SK-N-SH (cell line): ENCODE measurements at regions not wholly inside any gene's neighbourhood (a gene's known extent, or its start where the extent isn't known, plus 50 kb on each side); places are given as distances from the start of the nearest gene placed in this dataset.

ENCODE experiments used
- CTCF ChIA-PET: fragments of 300-600, 350-600 bp; formaldehyde crosslinking; extraction: SDS; loops from one replicate; lab custom pipeline; 2021; lab: Yijun Ruan, JAX
- POLR2A ChIA-PET: fragments of 350-600 bp; sonication (Branson Sonifier 250); formaldehyde crosslinking; extraction: SDS; loops from one replicate; lab custom pipeline; 2020; ENCODE audit warnings: antibody characterized with exemption, inconsistent platforms; lab: Yijun Ruan, JAX
- DNase-seq: peaks from one replicate; pipeline ENCODE4 v3.0.0; 2012
- H2AFZ ChIP-seq: fragments of 200-600 bp; sonication (generic); 2 replicates; pipeline ENCODE4 v1.8.1; 2016; ENCODE audit warnings: antibody characterized with exemption, mild to moderate bottlenecking, low read depth
- H3F3A ChIP-seq: fragments of 200-600 bp; sonication (generic); replicated peaks from 2 replicates; pipeline ENCODE3; 2016; ENCODE audit warnings: antibody characterized with exemption, mild to moderate bottlenecking; ENCODE audit not compliant: insufficient read depth
- H3K27ac ChIP-seq, 2 experiments: fragments of 200-500 bp in 1 of 2; fragments of 200-600 bp in 1 of 2; sonication (Bioruptor generic) in 1 of 2; sonication (generic), shearing (Covaris generic) in 1 of 2; 2 replicates each; pipeline versions ENCODE4 v1.5.1 to v1.6.1; 2014 to 2016; ENCODE audit warnings: low read depth in 2 of 2, inconsistent platforms in 1 of 2, low read length in 1 of 2, mild to moderate bottlenecking in 1 of 2, mixed read lengths in 1 of 2
- H3K27me3 ChIP-seq: fragments of 200-600 bp; sonication (generic), shearing (Covaris generic); 2 replicates; pipeline ENCODE4 v1.6.1; 2016; ENCODE audit warnings: mixed run types; ENCODE audit not compliant: insufficient read depth
- H3K36me3 ChIP-seq, 2 experiments: fragments of 200-500 bp in 1 of 2; fragments of 200-600 bp in 1 of 2; sonication (Bioruptor generic) in 1 of 2; sonication (generic) in 1 of 2; replicated peaks in 1 of 2; 2 replicates each; pipeline versions ENCODE3 to v1.5.1; 2014 to 2016; ENCODE audit warnings: low read length in 1 of 2, mild to moderate bottlenecking in 1 of 2; ENCODE audit not compliant: insufficient read depth in 2 of 2, control insufficient read depth in 1 of 2
- H3K4me1 ChIP-seq, 2 experiments: fragments of 200-500 bp in 1 of 2; fragments of 200-600 bp in 1 of 2; sonication (Bioruptor generic) in 1 of 2; sonication (generic), shearing (Covaris generic) in 1 of 2; 2 replicates each; pipeline versions ENCODE4 v1.5.1 to v1.6.1; 2014 to 2016; ENCODE audit warnings: low read depth in 1 of 2, low read length in 1 of 2, mixed run types in 1 of 2; ENCODE audit not compliant: insufficient read depth in 2 of 2, control insufficient read depth in 1 of 2
- H3K4me2 ChIP-seq: fragments of 200-600 bp; sonication (generic), shearing (Covaris generic); 2 replicates; pipeline ENCODE4 v1.6.1; 2017; ENCODE audit warnings: mixed run types
- H3K4me3 ChIP-seq, 2 experiments: fragments of 200-500 bp in 1 of 2; fragments of 200-600 bp in 1 of 2; sonication (Bioruptor generic) in 1 of 2; sonication (generic), shearing (Covaris generic) in 1 of 2; 2 replicates each; pipeline versions ENCODE4 v1.5.1 to v1.8.1; 2014 to 2016; ENCODE audit warnings: low read depth in 2 of 2, inconsistent platforms in 1 of 2, low read length in 1 of 2, mild to moderate bottlenecking in 1 of 2, mixed read lengths in 1 of 2, moderate library complexity in 1 of 2
- H3K79me2 ChIP-seq: fragments of 200-600 bp; sonication (generic); 2 replicates; pipeline ENCODE4 v1.8.1; 2017; ENCODE audit warnings: mild to moderate bottlenecking; ENCODE audit not compliant: insufficient read depth
- H3K9ac ChIP-seq: fragments of 200-600 bp; sonication (generic); 2 replicates; pipeline ENCODE4 v1.6.1; 2017; ENCODE audit warnings: mixed run types
- H3K9me2 ChIP-seq: fragments of 200-600 bp; sonication (generic); 2 replicates; pipeline ENCODE4 v1.6.1; 2017; ENCODE audit warnings: mixed run types
- H3K9me3 ChIP-seq: fragments of 200-600 bp; sonication (generic); 2 replicates; pipeline ENCODE4 v1.6.1; 2017; ENCODE audit warnings: mixed run types, mild to moderate bottlenecking, moderate library complexity
- H4K20me1 ChIP-seq: fragments of 200-600 bp; sonication (generic); 2 replicates; pipeline ENCODE4 v1.6.1; 2017; ENCODE audit warnings: mild to moderate bottlenecking, mixed run types; ENCODE audit not compliant: insufficient read depth
- GABPA ChIP-seq: IDR thresholded peaks from 2 replicates; pipeline ENCODE4 v1.4.0; 2012; ENCODE audit warnings: low read depth, mild to moderate bottlenecking
- JUND ChIP-seq: IDR thresholded peaks from 2 replicates; pipeline ENCODE4 v1.4.0; 2012
- MEF2A ChIP-seq: IDR thresholded peaks from 2 replicates; pipeline ENCODE4 v1.4.0; 2012; ENCODE audit warnings: low read depth, borderline replicate concordance
- MXI1 ChIP-seq: IDR thresholded peaks from 2 replicates; pipeline ENCODE4 v1.6.1; 2012; ENCODE audit warnings: mild to moderate bottlenecking, low read depth, low read length, improper control_type of control experiment
- NFIC ChIP-seq: IDR thresholded peaks from 2 replicates; pipeline ENCODE4 v1.4.0; 2012; ENCODE audit warnings: borderline replicate concordance
- NRF1 ChIP-seq: IDR thresholded peaks from 2 replicates; pipeline ENCODE4 v1.6.1; 2012; ENCODE audit warnings: low read depth, mild to moderate bottlenecking, low read length
- PBX3 ChIP-seq: IDR thresholded peaks from 2 replicates; pipeline ENCODE4; 2012
- POLR2AphosphoS5 ChIP-seq: IDR thresholded peaks from 2 replicates; pipeline ENCODE4 v1.6.1; 2012; ENCODE audit warnings: low read depth, low read length
- RXRA ChIP-seq: IDR thresholded peaks from 2 replicates; pipeline ENCODE4 v1.4.0; 2012; ENCODE audit warnings: low read depth, mild to moderate bottlenecking, borderline replicate concordance
- SMC3 ChIP-seq: IDR thresholded peaks from 2 replicates; pipeline ENCODE4 v1.6.1; 2012; ENCODE audit warnings: low read depth, low read length, improper control_type of control experiment
- TEAD4 ChIP-seq: IDR thresholded peaks from 2 replicates; pipeline ENCODE4 v1.4.0; 2012; ENCODE audit warnings: mild to moderate bottlenecking, borderline replicate concordance; ENCODE audit not compliant: insufficient read depth
- WGBS: methylation state at CpG from one replicate; pipeline ENCODE4 v1.1.6; 2017; ENCODE audit warnings: low lambda C conversion rate; 5-methylcytosine and 5-hydroxymethylcytosine counted together
- TF ChIP-seq, protein P1 (sequence below): IDR thresholded peaks from 2 replicates; pipeline ENCODE4 v1.4.0; 2012; ENCODE audit warnings: low read depth, borderline replicate concordance

DNA sequence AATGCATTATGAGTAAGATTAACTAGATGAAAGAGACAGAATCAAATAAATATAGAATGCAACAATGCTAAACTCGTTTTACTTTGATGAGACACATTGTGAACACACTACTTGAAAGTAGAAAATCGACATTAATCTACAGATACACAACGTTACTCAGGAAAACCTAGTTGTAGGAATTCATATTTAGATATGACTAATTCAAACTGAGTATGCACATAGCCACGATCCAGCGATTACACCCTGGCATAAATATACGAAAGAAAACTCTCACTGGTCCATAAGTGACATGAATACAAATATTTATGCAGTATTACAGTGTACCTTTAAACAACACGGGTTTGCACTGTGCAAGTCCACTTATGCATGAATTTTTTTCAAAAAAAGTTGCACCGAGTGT is 485.6 kb downstream of the TMX3 start:
- TF ChIP-seq, protein P1, sequence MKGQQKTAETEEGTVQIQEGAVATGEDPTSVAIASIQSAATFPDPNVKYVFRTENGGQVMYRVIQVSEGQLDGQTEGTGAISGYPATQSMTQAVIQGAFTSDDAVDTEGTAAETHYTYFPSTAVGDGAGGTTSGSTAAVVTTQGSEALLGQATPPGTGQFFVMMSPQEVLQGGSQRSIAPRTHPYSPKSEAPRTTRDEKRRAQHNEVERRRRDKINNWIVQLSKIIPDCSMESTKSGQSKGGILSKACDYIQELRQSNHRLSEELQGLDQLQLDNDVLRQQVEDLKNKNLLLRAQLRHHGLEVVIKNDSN = no peak
- no peak for TF ChIP-seq MXI1
- TF ChIP-seq NRF1 = no peak
- TF ChIP-seq SMC3 = no peak
- Histone ChIP-seq H3K9me3 (no peaks in the 10 kb centered on the region; the same call in 1 of the 2 replicates), H3K4me1 (no peaks in the 10 kb centered on the region), H3K36me3 (no peaks in the 10 kb centered on the region), H3K9me2 (no peaks in the 10 kb centered on the region), H3K79me2 (no peaks in the 10 kb centered on the region), H2AFZ (no peak overlapping the region), H3K4me3 (no peak overlapping the region), H3K9ac (no peak overlapping the region), H3F3A (no peaks in the 10 kb centered on the region), H3K27ac (no peak overlapping the region), H3K4me2 (no peak overlapping the region), H4K20me1 (no peaks in the 10 kb centered on the region), H3K27me3 (no peaks in the 10 kb centered on the region)
- no peak for DNase-seq
- ChIA-PET CTCF (no interaction called here), POLR2A (no interaction called here)
- 61% methylated on average over 8 of the region's 8 CpGs for WGBS

DNA sequence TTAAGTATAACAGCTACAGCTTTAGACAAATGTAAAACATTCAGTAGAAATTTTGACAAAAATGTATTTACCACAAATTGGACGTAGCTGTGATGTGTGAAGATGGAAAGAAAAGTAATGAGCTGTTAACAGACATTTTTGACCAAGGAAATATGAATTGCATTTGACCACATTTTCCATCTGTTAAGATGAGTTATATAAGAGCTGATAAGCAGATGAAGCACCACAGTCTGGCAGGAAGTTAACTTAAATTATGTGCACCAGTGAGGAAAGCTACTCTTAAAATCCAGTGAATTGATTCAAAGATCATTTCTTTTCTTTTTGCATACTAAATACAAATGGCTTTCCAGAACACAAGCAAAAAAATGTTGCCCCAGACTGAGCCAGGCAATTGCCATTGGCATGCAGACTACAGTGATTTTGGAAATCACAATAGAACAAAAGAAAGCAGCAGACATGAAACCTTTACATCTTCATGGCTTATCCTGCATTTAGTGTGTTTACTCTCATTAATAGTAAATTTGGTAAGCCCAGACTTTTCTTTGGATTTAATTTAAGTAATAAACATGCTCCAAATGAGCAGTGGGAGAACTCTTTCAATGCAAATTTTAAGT is 493.7 kb downstream of the TMX3 start:
- H3K9me3 ChIP-seq = no peaks in the 10 kb centered on the region
- H3K79me2 ChIP-seq = no peaks in the 10 kb centered on the region
- no peaks in the 10 kb centered on the region for H3K9me2 ChIP-seq
- DNase-seq = no peak
- H2AFZ ChIP-seq = peak overlapping the region; percentile 47; the same call in 1 of the 2 replicates
- no peak overlapping the region for H3K4me2 ChIP-seq
- H3F3A ChIP-seq = no peaks in the 10 kb centered on the region
- H3K4me3 ChIP-seq = no peak overlapping the region
- no peak overlapping the region for H3K9ac ChIP-seq
- H3K36me3 ChIP-seq = no peaks in the 10 kb centered on the region
- ChIA-PET CTCF (no interaction called here), POLR2A (no interaction called here)
- H4K20me1 ChIP-seq = no peaks in the 10 kb centered on the region
- WGBS = 34% methylated on average over 1 of the region's 1 CpG
- TF ChIP-seq JUND (no peak), TEAD4 (no peak), MEF2A (no peak), POLR2AphosphoS5 (no peak), GABPA (no peak), NFIC (no peak), PBX3 (peak; percentile 30; the same call in 1 of the 2 replicates)
- no peak overlapping the region for H3K27ac ChIP-seq
- H3K4me1 ChIP-seq = peaks cover 0 to 8% of the 10 kb centered on the region in 2 experiments; a peak in 2 of 4 replicates
- no peaks in the 10 kb centered on the region for H3K27me3 ChIP-seq

DNA sequence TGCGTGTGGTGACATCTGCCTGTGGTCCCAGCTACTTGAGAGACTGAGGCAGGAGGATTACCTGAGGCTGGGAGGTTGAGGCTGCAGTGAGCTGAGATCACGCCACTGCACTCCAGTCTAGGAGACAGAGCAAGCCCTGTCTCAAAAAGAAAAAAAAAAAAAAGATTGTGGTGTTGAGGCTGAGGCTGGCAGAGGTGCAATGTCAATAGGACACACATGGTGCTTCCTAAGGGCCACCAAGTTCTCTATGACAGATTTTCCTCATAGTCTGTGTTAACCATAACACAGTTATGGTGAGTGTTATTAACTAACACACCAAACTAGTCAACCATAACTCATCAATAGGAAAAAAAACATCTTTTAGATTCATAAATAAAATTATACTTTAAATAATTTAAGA is 494.4 kb downstream of the TMX3 start:
- no peaks in the 10 kb centered on the region for H4K20me1 ChIP-seq
- H3K4me2 ChIP-seq = no peak overlapping the region
- H3K27me3 ChIP-seq = no peaks in the 10 kb centered on the region
- ChIA-PET CTCF (interaction anchor here (0.5 kb wide), 1 partner anchor 45 kb away, joined by 3 read pairs; no protein-coding TSS in a partner anchor), POLR2A (no interaction called here)
- H3K9me2 ChIP-seq = no peaks in the 10 kb centered on the region
- no peaks in the 10 kb centered on the region for H3K36me3 ChIP-seq
- H3K4me1 ChIP-seq = peaks cover 0 to 8% of the 10 kb centered on the region in 2 experiments; a peak in 2 of 4 replicates
- no peak overlapping the region for H3K9ac ChIP-seq
- no peaks in the 10 kb centered on the region for H3K9me3 ChIP-seq
- WGBS = 82% methylated on average over 2 of the region's 2 CpGs
- no peak overlapping the region for H3K4me3 ChIP-seq
- no peaks in the 10 kb centered on the region for H3K79me2 ChIP-seq
- no peak overlapping the region for H2AFZ ChIP-seq
- no peak for TF ChIP-seq RXRA
- TF ChIP-seq, protein P1 = no peak
- TF ChIP-seq, all 33 proteins: peak for 0
- no peak for DNase-seq
- Histone ChIP-seq H3K27ac (no peak overlapping the region), H3F3A (no peaks in the 10 kb centered on the region)
